GM12878 (cell line): ENCODE measurements at regions not wholly inside any gene's neighbourhood (a gene's known extent, or its start where the extent isn't known, plus 50 kb on each side); places are given as distances from the start of the nearest gene placed in this dataset.

Source experiments
- ATF3 ChIP-seq: IDR thresholded peaks from 2 replicates; pipeline ENCODE4 v1.6.1; 2011; ENCODE audit warnings: low read depth, mild to moderate bottlenecking, low read length, moderate library complexity, borderline replicate concordance; ENCODE audit errors: extremely low read depth
- BACH1 ChIP-seq: fragments of 450-650 bp; IDR thresholded peaks from 2 replicates; pipeline ENCODE4 v1.6.1; 2017; ENCODE audit warnings: mild to moderate bottlenecking, borderline replicate concordance
- BHLHE40 ChIP-seq, 2 experiments: fragments of 450-650 bp in 1 of 2; IDR thresholded peaks; 2 replicates each; pipeline ENCODE4 v1.6.1; 2011 to 2017; ENCODE audit warnings: low read depth in 2 of 2, borderline replicate concordance in 1 of 2, improper control_type of control experiment in 1 of 2, low read length in 1 of 2, mild to moderate bottlenecking in 1 of 2
- CBFB ChIP-seq: IDR thresholded peaks from 2 replicates; pipeline ENCODE4 v1.6.1; 2016; ENCODE audit warnings: antibody characterized with exemption, low read depth
- HDGF ChIP-seq: fragments of 450-650 bp; IDR thresholded peaks from 2 replicates; pipeline ENCODE4 v1.6.1; 2016; ENCODE audit warnings: antibody characterized with exemption
- KDM1A ChIP-seq: fragments of 200-600 bp; sonication (generic); IDR thresholded peaks from 2 replicates; pipeline ENCODE4 v1.6.1; 2016; ENCODE audit warnings: borderline replicate concordance
- LARP7 ChIP-seq: fragments of 450-650 bp; IDR thresholded peaks from 2 replicates; pipeline ENCODE4 v1.6.1; 2017; ENCODE audit warnings: mild to moderate bottlenecking
- MEF2B ChIP-seq: fragments of 450-650 bp; IDR thresholded peaks from 2 replicates; pipeline ENCODE4 v1.6.1; 2018; ENCODE audit warnings: mild to moderate bottlenecking, moderate library complexity; ENCODE audit not compliant: partially characterized antibody, poor library complexity, severe bottlenecking
- MLLT1 ChIP-seq: fragments of 450-650 bp; IDR thresholded peaks from 2 replicates; pipeline ENCODE4 v1.6.1; 2016; ENCODE audit warnings: mild to moderate bottlenecking
- MYC ChIP-seq: IDR thresholded peaks from 2 replicates; pipeline ENCODE4 v1.6.1; 2011; ENCODE audit warnings: mild to moderate bottlenecking, low read length, moderate library complexity, inconsistent platforms; ENCODE audit not compliant: insufficient read depth, insufficient replicate concordance, insufficient read length, severe bottlenecking
- NR2F1 ChIP-seq: fragments of 450-650 bp; conservative IDR thresholded peaks from 2 replicates; pipeline ENCODE4 v1.6.1; 2017; ENCODE audit warnings: mild to moderate bottlenecking
- NRF1 ChIP-seq: conservative IDR thresholded peaks from 2 replicates; pipeline ENCODE4 v1.6.1; 2011; ENCODE audit warnings: mild to moderate bottlenecking, low read depth, low read length, improper control_type of control experiment
- POLR2AphosphoS2 ChIP-seq: IDR thresholded peaks from 2 replicates; pipeline ENCODE4 v1.6.1; 2011; ENCODE audit warnings: low read depth, mild to moderate bottlenecking, low read length, improper control_type of control experiment, moderate library complexity
- POLR2AphosphoS5 ChIP-seq: IDR thresholded peaks from 2 replicates; pipeline ENCODE4 v1.6.1; 2011; ENCODE audit warnings: mild to moderate bottlenecking, low read length, inconsistent platforms
- SMAD5 ChIP-seq: IDR thresholded peaks from 2 replicates; pipeline ENCODE4 v1.6.1; 2016; ENCODE audit warnings: antibody characterized with exemption, low read depth
- SREBF1 ChIP-seq: IDR thresholded peaks from 2 replicates; pipeline ENCODE4 v1.6.1; 2012; ENCODE audit warnings: mild to moderate bottlenecking, low read length
- STAT3 ChIP-seq: IDR thresholded peaks from 2 replicates; pipeline ENCODE4 v1.6.1; 2011; ENCODE audit warnings: low read depth, low read length, improper control_type of control experiment
- TAF1 ChIP-seq: IDR thresholded peaks from 2 replicates; pipeline ENCODE4 v1.6.1; 2011; ENCODE audit warnings: mild to moderate bottlenecking, low read depth, low read length, borderline replicate concordance
- TCF12 ChIP-seq: IDR thresholded peaks from 2 replicates; pipeline ENCODE4 v1.6.1; 2011; ENCODE audit warnings: low read depth, mild to moderate bottlenecking, low read length
- ZBTB4 ChIP-seq: fragments of 450-650 bp; formaldehyde crosslinking; IDR thresholded peaks from 2 replicates; pipeline ENCODE4 v1.4.0; 2022; ENCODE audit warnings: mild to moderate bottlenecking, moderate library complexity
- ZNF207 ChIP-seq: fragments of 450-650 bp; IDR thresholded peaks from 2 replicates; pipeline ENCODE4 v1.6.1; 2014; ENCODE audit warnings: antibody characterized with exemption, mild to moderate bottlenecking, borderline replicate concordance
- ZNF217 ChIP-seq: fragments of 450-650 bp; IDR thresholded peaks from 2 replicates; pipeline ENCODE4 v1.6.1; 2017; ENCODE audit warnings: antibody characterized with exemption, mild to moderate bottlenecking

GRCh38 chr6:37561361-37561760, 61.7 kb upstream of the CCDC167 start (continued):
- TF ChIP-seq ATF3 (no peak), STAT3 (no peak), MYC (no peak), TAF1 (no peak), POLR2AphosphoS2 (peak; percentile 38; the same call in 1 of the 2 replicates), MEF2B (no peak), SREBF1 (no peak), ZBTB4 (CRISPR knock-in tag) (0 out of 2 replicates have a peak, but pooled peaks have one; percentile 23), POLR2AphosphoS5 (peak; percentile 82; the same call in 1 of the 2 replicates), ZNF207 (no peak), NRF1 (no peak), HDGF (peak; percentile 71; the same call in 1 of the 2 replicates), BHLHE40 (IDR thresholded peaks at IDR 0.05; ENCODE audit: borderline replicate concordance in 1 of 2, low read depth in 2 of 2, low read length in 1 of 2) (no peak), NR2F1 (no peak), ZNF217 (no peak), CBFB (no peak), KDM1A (no peak), MLLT1 (peak; percentile 80), SMAD5 (no peak), LARP7 (no peak), BACH1 (peak; percentile 13; the same call in 1 of the 2 replicates), TCF12 (0 out of 2 replicates have a peak, but pooled peaks have one; percentile 33)
